Activated CD4-positive, CD25-positive, alpha-beta regulatory T cell treated with anti-CD3 and anti-CD28 coated beads, Interleukin-2, amount 50 U/mL, for 24 hours (primary cell): ENCODE measurements at regions not wholly inside any gene's neighbourhood (a gene's known extent, or its start where the extent isn't known, plus 50 kb on each side); places are given as distances from the start of the nearest gene placed in this dataset.
"Not testable (repeated sequence)": the region's sequence is repeated elsewhere in the genome, so short reads cannot be mapped to it uniquely, and the experiment has no call there.

ENCODE experiments used
- ATAC-seq, 2 donors: fragments of 150-1000 bp; cut with Tn5 transposase; one replicate each; pipeline ENCODE4 v1.10.0; 2021; ENCODE audit warnings: mild to moderate bottlenecking in 1 of 2, moderate library complexity in 1 of 2

- no peak for ATAC-seq
Measured at GRCh38 chr10:28449382-28449781, 83.5 kb upstream of the WAC start.

- ATAC-seq: no peak
Measured at GRCh38 chr10:28449926-28450325, 83.0 kb upstream of the WAC start.

GRCh38 chr10:28453926-28454325 is 79.0 kb upstream of the WAC start:
- no peak for ATAC-seq

- ATAC-seq: no peak
Measured at GRCh38 chr10:28457110-28457509, 75.8 kb upstream of the WAC start.

- ATAC-seq: not testable (repeated sequence)
Measured at GRCh38 chr10:28457873-28458272, 75.0 kb upstream of the WAC start.

- ATAC-seq: no peak
Measured at GRCh38 chr10:28459453-28460144, 73.3 kb upstream of the WAC start.

- ATAC-seq: no peak
Measured at GRCh38 chr10:28463141-28463540, 69.8 kb upstream of the WAC start.

- ATAC-seq: no peak
Measured at GRCh38 chr10:28463676-28464395, 69.1 kb upstream of the WAC start.

- no peak for ATAC-seq
Measured at GRCh38 chr10:28467615-28468014, 65.3 kb upstream of the WAC start.

- ATAC-seq: no peak
Measured at GRCh38 chr10:28468707-28469483, 64.0 kb upstream of the WAC start.

- no peak for ATAC-seq
Measured at GRCh38 chr10:28470873-28471651, 61.9 kb upstream of the WAC start.

GRCh38 chr10:28471652-28472050 is 61.3 kb upstream of the WAC start:
- no peak for ATAC-seq

- ATAC-seq: no peak
Measured at GRCh38 chr10:28478646-28479045, 54.3 kb upstream of the WAC start.

- no peak for ATAC-seq
Measured at GRCh38 chr10:28479425-28479865, 53.5 kb upstream of the WAC start.

GRCh38 chr10:28479927-28480627 is 52.8 kb upstream of the WAC start:
- ATAC-seq: no peak

GRCh38 chr10:28480628-28480965 is 52.3 kb upstream of the WAC start:
- no peak for ATAC-seq

- not testable (repeated sequence) for ATAC-seq
Measured at GRCh38 chr10:28481346-28481745, 51.6 kb upstream of the WAC start.

GRCh38 chr10:28481968-28482367 is 51.0 kb upstream of the WAC start:
- no peak for ATAC-seq
